GM23338 (cell line): ENCODE measurements at regions not wholly inside any gene's neighbourhood (a gene's known extent, or its start where the extent isn't known, plus 50 kb on each side); places are given as distances from the start of the nearest gene placed in this dataset.

Source experiments
- ATAC-seq: fragments of 200-7000 bp; cut with Tn5 transposase; 3 replicates; pipeline ENCODE4 v1.9.1; 2020
- DNase-seq: peaks from one replicate; pipeline ENCODE4 v3.0.0-alpha.2; 2015; ENCODE audit warnings: low spot score
- H2AFZ ChIP-seq: fragments of 200-600 bp; sonication (generic); 2 replicates; pipeline ENCODE4 v1.8.0; 2016; ENCODE audit warnings: antibody characterized with exemption, mild to moderate bottlenecking, moderate library complexity
- H3F3A ChIP-seq: fragments of 200-600 bp; sonication (generic); replicated peaks from 2 replicates; pipeline ENCODE4 v1.8.0; 2017; ENCODE audit warnings: antibody characterized with exemption, mixed run types, low read depth
- H3K27ac ChIP-seq: fragments of 200-600 bp; sonication (generic); 2 replicates; pipeline ENCODE4 v1.6.1; 2016; ENCODE audit warnings: low read depth
- H3K27me3 ChIP-seq: fragments of 200-600 bp; sonication (generic); 2 replicates; pipeline ENCODE4 v1.8.0; 2016; ENCODE audit warnings: mild to moderate bottlenecking, mixed run types, moderate library complexity; ENCODE audit not compliant: insufficient read depth
- H3K36me3 ChIP-seq: fragments of 200-600 bp; sonication (generic); 2 replicates; pipeline ENCODE4 v1.8.0; 2016; ENCODE audit warnings: mild to moderate bottlenecking; ENCODE audit not compliant: insufficient read depth
- H3K4me1 ChIP-seq: fragments of 200-600 bp; sonication (generic); 2 replicates; pipeline ENCODE4 v1.8.0; 2016; ENCODE audit warnings: mild to moderate bottlenecking, moderate library complexity; ENCODE audit not compliant: insufficient read depth
- H3K4me2 ChIP-seq: fragments of 200-600 bp; sonication (generic); 2 replicates; pipeline ENCODE4 v1.7.1; 2017; ENCODE audit warnings: mixed run types
- H3K4me3 ChIP-seq: fragments of 200-600 bp; sonication (generic); 2 replicates; pipeline ENCODE4 v1.6.1; 2016; ENCODE audit warnings: mixed run types
- H3K79me2 ChIP-seq: fragments of 200-600 bp; sonication (generic); replicated peaks from 2 replicates; pipeline ENCODE4 v1.8.0; 2017; ENCODE audit warnings: mild to moderate bottlenecking; ENCODE audit not compliant: insufficient read depth
- H3K9me2 ChIP-seq: fragments of 200-600 bp; sonication (generic); 2 replicates; pipeline ENCODE4 v1.8.0; 2017; ENCODE audit not compliant: insufficient read depth
- H4K20me1 ChIP-seq: fragments of 200-600 bp; sonication (generic); replicated peaks from 2 replicates; pipeline ENCODE4 v1.8.0; 2017; ENCODE audit warnings: mild to moderate bottlenecking; ENCODE audit not compliant: insufficient read depth
- H3K27ac Mint-ChIP-seq: 2 replicates; pipeline ENCODE4 v1.8.0; 2020; ENCODE audit warnings: inconsistent platforms, mild to moderate bottlenecking, moderate library complexity, mixed read lengths
- H3K27me3 Mint-ChIP-seq: 3 replicates; pipeline ENCODE4 v1.8.0; 2022; ENCODE audit warnings: low read depth, mild to moderate bottlenecking, moderate library complexity, mixed read lengths, inconsistent platforms; ENCODE audit not compliant: insufficient read depth, poor library complexity
- H3K36me3 Mint-ChIP-seq: 3 replicates; pipeline ENCODE4 v1.8.0; 2021; ENCODE audit warnings: low read depth, mild to moderate bottlenecking, inconsistent platforms, moderate library complexity, mixed read lengths
- H3K4me1 Mint-ChIP-seq: 3 replicates; pipeline ENCODE4 v1.8.0; 2020; ENCODE audit warnings: mild to moderate bottlenecking, inconsistent platforms, mixed read lengths
- H3K4me3 Mint-ChIP-seq: 3 replicates; pipeline ENCODE4 v1.8.0; 2021; ENCODE audit warnings: moderate library complexity, mild to moderate bottlenecking, inconsistent platforms, mixed read lengths
- H3K9me3 Mint-ChIP-seq: 3 replicates; pipeline ENCODE4 v1.8.0; 2020; ENCODE audit warnings: moderate library complexity, mild to moderate bottlenecking, inconsistent platforms, mixed read lengths
- CTCF ChIP-seq, 2 experiments: fragments of 200-600 bp in 1 of 2; sonication (generic) in 1 of 2; conservative IDR thresholded peaks; 2 replicates each; pipeline versions ENCODE4 v1.5.1 to v1.6.1; 2016 to 2017; ENCODE audit warnings: antibody characterized with exemption in 2 of 2, low read depth in 2 of 2, mild to moderate bottlenecking in 2 of 2, moderate library complexity in 1 of 2
- ETS1 ChIP-seq: IDR thresholded peaks from 2 replicates; pipeline ENCODE4 v1.6.1; 2016; ENCODE audit warnings: antibody characterized with exemption
- EZH2phosphoT487 ChIP-seq: fragments of 200-600 bp; sonication (generic); IDR thresholded peaks from one replicate; pipeline ENCODE4 v1.8.1; 2018; ENCODE audit warnings: antibody characterized with exemption; ENCODE audit not compliant: unreplicated experiment
- JUNB ChIP-seq: IDR thresholded peaks from one replicate; pipeline ENCODE4 v1.6.1; 2016; ENCODE audit warnings: antibody characterized with exemption; ENCODE audit not compliant: unreplicated experiment
- NANOG ChIP-seq: IDR thresholded peaks from 2 replicates; pipeline ENCODE4 v1.6.1; 2016; ENCODE audit warnings: antibody characterized with exemption, borderline replicate concordance
- POLR2AphosphoS5 ChIP-seq: IDR thresholded peaks from 2 replicates; pipeline ENCODE4 v1.6.1; 2016; ENCODE audit warnings: antibody characterized with exemption, low read depth
- STAT1 ChIP-seq: IDR thresholded peaks from one replicate; pipeline ENCODE4 v1.6.1; 2016; ENCODE audit warnings: antibody characterized with exemption; ENCODE audit not compliant: unreplicated experiment
- ZNF331 ChIP-seq: fragments of 250-450 bp; sonication (Bioruptor Pico); IDR thresholded peaks from 2 replicates; pipeline ENCODE4 v1.5.0; 2020; ENCODE audit warnings: low read depth, mild to moderate bottlenecking, moderate library complexity
- TF ChIP-seq, protein P1 (sequence below): IDR thresholded peaks from one replicate; pipeline ENCODE4 v1.6.1; 2018; ENCODE audit warnings: antibody characterized with exemption; ENCODE audit not compliant: unreplicated experiment
- TF ChIP-seq, protein P2 (sequence below): fragments of 250-450 bp; sonication (Bioruptor Pico); IDR thresholded peaks from 2 replicates; pipeline ENCODE4 v1.5.0; 2020; ENCODE audit warnings: mild to moderate bottlenecking, moderate library complexity

- no peak overlapping the region for H3K4me3 ChIP-seq
- no peaks in the 10 kb centered on the region for H3K27me3 ChIP-seq
- H3K27ac Mint-ChIP-seq: no peak overlapping the region
- no peak for ATAC-seq
- H3K27me3 Mint-ChIP-seq: no peaks in the 10 kb centered on the region
- H3K4me1 Mint-ChIP-seq: no peaks in the 10 kb centered on the region
- peaks cover 2% of the 10 kb centered on the region; the same call in 2 of the 3 replicates for H3K9me3 Mint-ChIP-seq
- no peak for DNase-seq
- no peaks in the 10 kb centered on the region for H4K20me1 ChIP-seq
- no peak overlapping the region for H3K4me2 ChIP-seq
- H3K36me3 ChIP-seq: no peaks in the 10 kb centered on the region
- H3K79me2 ChIP-seq: no peaks in the 10 kb centered on the region
- H3K4me1 ChIP-seq: no peaks in the 10 kb centered on the region
- no peaks in the 10 kb centered on the region for H3K36me3 Mint-ChIP-seq
- H3F3A ChIP-seq: no peaks in the 10 kb centered on the region
- H3K4me3 Mint-ChIP-seq: no peak overlapping the region
- no peak overlapping the region for H3K27ac ChIP-seq
- H3K9me2 ChIP-seq: 0 out of 2 replicates have a peak, but pooled peaks cover 7% of the 10 kb centered on the region
- H2AFZ ChIP-seq: no peak overlapping the region
- TF ChIP-seq, protein P1, sequence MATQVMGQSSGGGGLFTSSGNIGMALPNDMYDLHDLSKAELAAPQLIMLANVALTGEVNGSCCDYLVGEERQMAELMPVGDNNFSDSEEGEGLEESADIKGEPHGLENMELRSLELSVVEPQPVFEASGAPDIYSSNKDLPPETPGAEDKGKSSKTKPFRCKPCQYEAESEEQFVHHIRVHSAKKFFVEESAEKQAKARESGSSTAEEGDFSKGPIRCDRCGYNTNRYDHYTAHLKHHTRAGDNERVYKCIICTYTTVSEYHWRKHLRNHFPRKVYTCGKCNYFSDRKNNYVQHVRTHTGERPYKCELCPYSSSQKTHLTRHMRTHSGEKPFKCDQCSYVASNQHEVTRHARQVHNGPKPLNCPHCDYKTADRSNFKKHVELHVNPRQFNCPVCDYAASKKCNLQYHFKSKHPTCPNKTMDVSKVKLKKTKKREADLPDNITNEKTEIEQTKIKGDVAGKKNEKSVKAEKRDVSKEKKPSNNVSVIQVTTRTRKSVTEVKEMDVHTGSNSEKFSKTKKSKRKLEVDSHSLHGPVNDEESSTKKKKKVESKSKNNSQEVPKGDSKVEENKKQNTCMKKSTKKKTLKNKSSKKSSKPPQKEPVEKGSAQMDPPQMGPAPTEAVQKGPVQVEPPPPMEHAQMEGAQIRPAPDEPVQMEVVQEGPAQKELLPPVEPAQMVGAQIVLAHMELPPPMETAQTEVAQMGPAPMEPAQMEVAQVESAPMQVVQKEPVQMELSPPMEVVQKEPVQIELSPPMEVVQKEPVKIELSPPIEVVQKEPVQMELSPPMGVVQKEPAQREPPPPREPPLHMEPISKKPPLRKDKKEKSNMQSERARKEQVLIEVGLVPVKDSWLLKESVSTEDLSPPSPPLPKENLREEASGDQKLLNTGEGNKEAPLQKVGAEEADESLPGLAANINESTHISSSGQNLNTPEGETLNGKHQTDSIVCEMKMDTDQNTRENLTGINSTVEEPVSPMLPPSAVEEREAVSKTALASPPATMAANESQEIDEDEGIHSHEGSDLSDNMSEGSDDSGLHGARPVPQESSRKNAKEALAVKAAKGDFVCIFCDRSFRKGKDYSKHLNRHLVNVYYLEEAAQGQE: no peak
- TF ChIP-seq CTCF (conservative IDR thresholded peaks at IDR 0.05; ENCODE audit: low read depth in 2 of 2): no peak
- no peak for TF ChIP-seq ZNF331 (CRISPR knock-in tag)
- TF ChIP-seq POLR2AphosphoS5: no peak
- no peak for TF ChIP-seq EZH2phosphoT487
- TF ChIP-seq, protein P2, sequence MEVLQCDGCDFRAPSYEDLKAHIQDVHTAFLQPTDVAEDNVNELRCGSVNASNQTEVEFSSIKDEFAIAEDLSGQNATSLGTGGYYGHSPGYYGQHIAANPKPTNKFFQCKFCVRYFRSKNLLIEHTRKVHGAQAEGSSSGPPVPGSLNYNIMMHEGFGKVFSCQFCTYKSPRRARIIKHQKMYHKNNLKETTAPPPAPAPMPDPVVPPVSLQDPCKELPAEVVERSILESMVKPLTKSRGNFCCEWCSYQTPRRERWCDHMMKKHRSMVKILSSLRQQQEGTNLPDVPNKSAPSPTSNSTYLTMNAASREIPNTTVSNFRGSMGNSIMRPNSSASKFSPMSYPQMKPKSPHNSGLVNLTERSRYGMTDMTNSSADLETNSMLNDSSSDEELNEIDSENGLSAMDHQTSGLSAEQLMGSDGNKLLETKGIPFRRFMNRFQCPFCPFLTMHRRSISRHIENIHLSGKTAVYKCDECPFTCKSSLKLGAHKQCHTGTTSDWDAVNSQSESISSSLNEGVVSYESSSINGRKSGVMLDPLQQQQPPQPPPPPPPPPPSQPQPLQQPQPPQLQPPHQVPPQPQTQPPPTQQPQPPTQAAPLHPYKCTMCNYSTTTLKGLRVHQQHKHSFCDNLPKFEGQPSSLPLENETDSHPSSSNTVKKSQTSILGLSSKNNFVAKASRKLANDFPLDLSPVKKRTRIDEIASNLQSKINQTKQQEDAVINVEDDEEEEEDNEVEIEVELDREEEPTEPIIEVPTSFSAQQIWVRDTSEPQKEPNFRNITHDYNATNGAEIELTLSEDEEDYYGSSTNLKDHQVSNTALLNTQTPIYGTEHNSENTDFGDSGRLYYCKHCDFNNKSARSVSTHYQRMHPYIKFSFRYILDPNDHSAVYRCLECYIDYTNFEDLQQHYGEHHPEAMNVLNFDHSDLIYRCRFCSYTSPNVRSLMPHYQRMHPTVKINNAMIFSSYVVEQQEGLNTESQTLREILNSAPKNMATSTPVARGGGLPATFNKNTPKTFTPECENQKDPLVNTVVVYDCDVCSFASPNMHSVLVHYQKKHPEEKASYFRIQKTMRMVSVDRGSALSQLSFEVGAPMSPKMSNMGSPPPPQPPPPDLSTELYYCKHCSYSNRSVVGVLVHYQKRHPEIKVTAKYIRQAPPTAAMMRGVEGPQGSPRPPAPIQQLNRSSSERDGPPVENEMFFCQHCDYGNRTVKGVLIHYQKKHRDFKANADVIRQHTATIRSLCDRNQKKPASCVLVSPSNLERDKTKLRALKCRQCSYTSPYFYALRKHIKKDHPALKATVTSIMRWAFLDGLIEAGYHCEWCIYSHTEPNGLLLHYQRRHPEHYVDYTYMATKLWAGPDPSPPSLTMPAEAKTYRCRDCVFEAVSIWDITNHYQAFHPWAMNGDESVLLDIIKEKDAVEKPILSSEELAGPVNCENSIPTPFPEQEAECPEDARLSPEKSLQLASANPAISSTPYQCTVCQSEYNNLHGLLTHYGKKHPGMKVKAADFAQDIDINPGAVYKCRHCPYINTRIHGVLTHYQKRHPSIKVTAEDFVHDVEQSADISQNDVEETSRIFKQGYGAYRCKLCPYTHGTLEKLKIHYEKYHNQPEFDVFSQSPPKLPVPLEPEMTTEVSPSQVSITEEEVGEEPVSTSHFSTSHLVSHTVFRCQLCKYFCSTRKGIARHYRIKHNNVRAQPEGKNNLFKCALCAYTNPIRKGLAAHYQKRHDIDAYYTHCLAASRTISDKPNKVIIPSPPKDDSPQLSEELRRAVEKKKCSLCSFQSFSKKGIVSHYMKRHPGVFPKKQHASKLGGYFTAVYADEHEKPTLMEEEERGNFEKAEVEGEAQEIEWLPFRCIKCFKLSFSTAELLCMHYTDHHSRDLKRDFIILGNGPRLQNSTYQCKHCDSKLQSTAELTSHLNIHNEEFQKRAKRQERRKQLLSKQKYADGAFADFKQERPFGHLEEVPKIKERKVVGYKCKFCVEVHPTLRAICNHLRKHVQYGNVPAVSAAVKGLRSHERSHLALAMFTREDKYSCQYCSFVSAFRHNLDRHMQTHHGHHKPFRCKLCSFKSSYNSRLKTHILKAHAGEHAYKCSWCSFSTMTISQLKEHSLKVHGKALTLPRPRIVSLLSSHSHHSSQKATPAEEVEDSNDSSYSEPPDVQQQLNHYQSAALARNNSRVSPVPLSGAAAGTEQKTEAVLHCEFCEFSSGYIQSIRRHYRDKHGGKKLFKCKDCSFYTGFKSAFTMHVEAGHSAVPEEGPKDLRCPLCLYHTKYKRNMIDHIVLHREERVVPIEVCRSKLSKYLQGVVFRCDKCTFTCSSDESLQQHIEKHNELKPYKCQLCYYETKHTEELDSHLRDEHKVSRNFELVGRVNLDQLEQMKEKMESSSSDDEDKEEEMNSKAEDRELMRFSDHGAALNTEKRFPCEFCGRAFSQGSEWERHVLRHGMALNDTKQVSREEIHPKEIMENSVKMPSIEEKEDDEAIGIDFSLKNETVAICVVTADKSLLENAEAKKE (CRISPR knock-in tag): no peak
- TF ChIP-seq NANOG: no peak
- no peak for TF ChIP-seq JUNB
- no peak for TF ChIP-seq ETS1
- TF ChIP-seq STAT1: no peak
Observed at GRCh38 chr18:76771192-76771799, 51.1 kb upstream of the ZNF236 start.
